H1 (cell line): ENCODE measurements at regions not wholly inside any gene's neighbourhood (a gene's known extent, or its start where the extent isn't known, plus 50 kb on each side); places are given as distances from the start of the nearest gene placed in this dataset.

Experiments
- CEBPB ChIP-seq: IDR thresholded peaks from 2 replicates; pipeline ENCODE4 v1.6.1; 2012; ENCODE audit warnings: low read depth, low read length
- CTCF ChIP-seq, 3 experiments: IDR thresholded peaks; 1 replicate in 2 of 3; 2 replicates in 1 of 3; pipeline versions ENCODE4 v1.5.1 to v1.6.1; 2011; ENCODE audit warnings: low read length in 3 of 3, mild to moderate bottlenecking in 3 of 3, inconsistent platforms in 2 of 3, low read depth in 1 of 3, moderate library complexity in 1 of 3; ENCODE audit not compliant: insufficient read depth in 1 of 3; ENCODE audit errors: control extremely low read depth in 1 of 3
- HDAC6 ChIP-seq: IDR thresholded peaks from one replicate; pipeline ENCODE4 v1.7.1; 2012; ENCODE audit warnings: low read depth, mild to moderate bottlenecking, inconsistent platforms, low read length, moderate library complexity
- KDM1A ChIP-seq: fragments of 200-600, 300-600 bp; sonication (generic); IDR thresholded peaks from 2 replicates; pipeline ENCODE4 v1.7.1; 2016; ENCODE audit warnings: mild to moderate bottlenecking, low read length, borderline replicate concordance
- NANOG ChIP-seq: IDR thresholded peaks from 2 replicates; pipeline ENCODE4 v1.6.1; 2011; ENCODE audit warnings: low read length, low read depth, mild to moderate bottlenecking, inconsistent platforms; ENCODE audit not compliant: insufficient read depth, poor library complexity, severe bottlenecking
- POLR2AphosphoS5 ChIP-seq: IDR thresholded peaks from 2 replicates; pipeline ENCODE4 v1.6.1; 2011; ENCODE audit warnings: low read depth, low read length
- RNF2 ChIP-seq: fragments of 200-900, 300-1000 bp; sonication (generic); IDR thresholded peaks from 2 replicates; pipeline ENCODE4 v1.7.1; 2016; ENCODE audit warnings: borderline replicate concordance, low read depth, mild to moderate bottlenecking, antibody characterized with exemption, low read length; ENCODE audit not compliant: poor library complexity, severe bottlenecking; ENCODE audit errors: missing control alignments

DNA sequence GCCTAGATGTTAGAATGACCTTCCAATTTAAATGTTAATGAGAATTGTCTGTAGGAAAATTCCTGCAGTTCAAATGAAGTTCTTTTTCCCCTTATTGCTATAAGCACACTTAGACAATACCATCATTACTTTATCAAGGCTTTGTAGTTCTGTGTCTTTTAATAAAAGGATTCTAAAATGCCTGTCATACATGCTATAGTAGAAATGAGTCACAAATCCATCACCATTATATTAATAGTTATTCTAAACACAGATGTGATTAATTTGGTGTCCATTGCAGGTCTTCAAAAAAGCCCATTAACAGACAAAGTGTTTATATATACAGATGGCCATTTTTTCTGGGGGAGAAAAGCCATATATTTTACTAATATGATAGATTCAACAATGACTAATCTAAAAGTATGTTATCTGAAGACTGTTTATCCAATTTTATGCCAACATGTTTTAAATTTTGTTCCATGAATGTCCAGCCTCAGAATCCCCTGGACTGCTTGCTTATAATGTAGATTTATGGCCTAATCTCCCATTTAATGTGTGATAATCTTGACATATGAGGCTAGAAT lies 1678.3 kb upstream of the PCDH20 start (continued):
- TF ChIP-seq CTCF (IDR thresholded peaks at IDR 0.05; ENCODE audit: control extremely low read depth in 1 of 3, insufficient read depth in 1 of 3, low read depth in 1 of 3, low read length in 3 of 3) (no peak), POLR2AphosphoS5 (no peak), CEBPB (no peak), NANOG (no peak), RNF2 (no peak), HDAC6 (no peak), KDM1A (no peak)
